Spleen (tissue), 11 donors: ENCODE measurements at regions not wholly inside any gene's neighbourhood (a gene's known extent, or its start where the extent isn't known, plus 50 kb on each side); places are given as distances from the start of the nearest gene placed in this dataset.

Experiments
- DNase-seq: peaks from one replicate; pipeline ENCODE4 v3.0.0-alpha.2; 2020
- H3K27ac ChIP-seq, 8 donors: fragments of 200-600 bp; sonication (generic) in 7 of 8; 1 replicate in 4 of 8; 2 replicates in 4 of 8; pipeline versions ENCODE4 v1.5.0 to v1.8.0; 2016 to 2021; ENCODE audit warnings: inconsistent platforms in 4 of 8, mild to moderate bottlenecking in 4 of 8, moderate library complexity in 1 of 8
- H3K27me3 ChIP-seq, 7 donors: fragments of 200-600 bp; sonication (generic) in 6 of 7; replicated peaks in 1 of 7; 1 replicate in 4 of 7; 2 replicates in 3 of 7; pipeline versions ENCODE4 v1.5.0 to v1.8.0; 2016 to 2021; ENCODE audit warnings: inconsistent platforms in 3 of 7, mild to moderate bottlenecking in 1 of 7
- H3K36me3 ChIP-seq, 6 donors: fragments of 200-600 bp; sonication (generic) in 5 of 6; 1 replicate in 4 of 6; 2 replicates in 2 of 6; pipeline versions ENCODE4 v1.5.0 to v1.8.0; 2016 to 2021; ENCODE audit warnings: inconsistent platforms in 2 of 6
- H3K4me1 ChIP-seq, 6 donors: fragments of 200-600 bp; sonication (generic) in 5 of 6; 1 replicate in 3 of 6; 2 replicates in 3 of 6; pipeline versions ENCODE4 v1.5.0 to v1.8.0; 2016 to 2021; ENCODE audit warnings: inconsistent platforms in 3 of 6
- H3K4me3 ChIP-seq, 8 donors: fragments of 200-600 bp; sonication (generic) in 7 of 8; 1 replicate in 4 of 8; 2 replicates in 4 of 8; pipeline versions ENCODE4 v1.5.0 to v1.8.0; 2016 to 2021; ENCODE audit warnings: inconsistent platforms in 4 of 8, mild to moderate bottlenecking in 4 of 8, moderate library complexity in 2 of 8
- H3K9me3 ChIP-seq, 8 donors: fragments of 200-600 bp; sonication (generic) in 7 of 8; 1 replicate in 4 of 8; 2 replicates in 4 of 8; pipeline versions ENCODE4 v1.5.0 to v1.8.0; 2016 to 2021; ENCODE audit warnings: inconsistent platforms in 4 of 8
- POLR2A ChIP-seq, 3 donors: fragments of 450-650 bp; IDR thresholded peaks; one replicate each; pipeline ENCODE4 v1.5.1; 2017; ENCODE audit warnings: antibody characterized with exemption in 3 of 3, mild to moderate bottlenecking in 1 of 3
- POLR2AphosphoS5 ChIP-seq, 3 donors: sonication (generic); formaldehyde crosslinking; IDR thresholded peaks; one replicate each; pipeline ENCODE4 v1.5.1; 2017; ENCODE audit warnings: antibody characterized with exemption in 3 of 3
- WGBS, 5 donors: extraction: QIAGEN DNeasy Blood & Tissue Kit in 3 of 5; methylation state at CpG; one replicate each; pipeline versions ENCODE4 v1.1.5 to v1.1.7; 2013 to 2018; 5-methylcytosine and 5-hydroxymethylcytosine counted together
- intact Hi-C: fragments of 100-400 bp; cut with DNase I; formaldehyde crosslinking; loops from one replicate; pipeline ENCODE4 v1.15.0; 2023; ENCODE audit warnings: low total_unique reads
- TF ChIP-seq, protein P1 (sequence below), 11 experiments: fragments of 200-600 bp in 7 of 11; fragments of 450-650 bp in 4 of 11; sonication (generic) in 4 of 11; IDR thresholded peaks in 8 of 11; conservative IDR thresholded peaks in 3 of 11; 1 replicate in 7 of 11; 2 replicates in 4 of 11; pipeline versions ENCODE4 v1.4.0 to v1.8.0; 2016 to 2021; ENCODE audit warnings: antibody characterized with exemption in 11 of 11, inconsistent platforms in 4 of 11, mild to moderate bottlenecking in 1 of 11
- donor health status: healthy with polysubstance abuse.
- donor health status: DM: no; HTN: no; CAD: no; lungs with moderate emphysema.
- donor health status: DM: no; HTN: no; CAD: no.
- donor health status: Bipolar disorder and iron deficiency.
- donor health status: healthy.
- donor health status: DM: no; HTN: no; CAD: no.
- donor health status: DM: yes; HTN: yes; CAD: no.

DNA sequence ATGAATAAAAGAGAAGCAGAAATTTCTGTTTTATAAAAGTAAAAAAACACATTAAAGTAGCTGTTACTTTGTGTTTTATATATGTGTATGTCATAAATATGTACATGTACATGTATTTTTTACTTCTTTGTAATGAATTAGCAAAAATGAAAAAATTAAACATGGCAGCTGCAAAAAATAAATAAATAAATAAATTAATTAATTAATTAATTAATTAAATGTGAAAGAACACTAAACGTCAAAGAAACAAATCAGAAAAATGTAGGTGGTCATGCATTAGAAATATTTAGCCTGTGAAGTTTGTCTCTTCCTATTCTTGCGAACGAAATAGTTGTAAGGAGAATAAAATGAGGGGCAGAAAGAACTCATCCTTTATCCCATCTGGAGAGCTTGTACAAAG, 357.0 kb downstream of the ZIC4 start:
- H3K4me3 ChIP-seq: no peak overlapping the region
- no peak overlapping the region for H3K27ac ChIP-seq
- TF ChIP-seq POLR2A (IDR thresholded peaks at IDR 0.05) (no peak), POLR2AphosphoS5 (IDR thresholded peaks at IDR 0.05) (no peak)
- TF ChIP-seq, protein P1, sequence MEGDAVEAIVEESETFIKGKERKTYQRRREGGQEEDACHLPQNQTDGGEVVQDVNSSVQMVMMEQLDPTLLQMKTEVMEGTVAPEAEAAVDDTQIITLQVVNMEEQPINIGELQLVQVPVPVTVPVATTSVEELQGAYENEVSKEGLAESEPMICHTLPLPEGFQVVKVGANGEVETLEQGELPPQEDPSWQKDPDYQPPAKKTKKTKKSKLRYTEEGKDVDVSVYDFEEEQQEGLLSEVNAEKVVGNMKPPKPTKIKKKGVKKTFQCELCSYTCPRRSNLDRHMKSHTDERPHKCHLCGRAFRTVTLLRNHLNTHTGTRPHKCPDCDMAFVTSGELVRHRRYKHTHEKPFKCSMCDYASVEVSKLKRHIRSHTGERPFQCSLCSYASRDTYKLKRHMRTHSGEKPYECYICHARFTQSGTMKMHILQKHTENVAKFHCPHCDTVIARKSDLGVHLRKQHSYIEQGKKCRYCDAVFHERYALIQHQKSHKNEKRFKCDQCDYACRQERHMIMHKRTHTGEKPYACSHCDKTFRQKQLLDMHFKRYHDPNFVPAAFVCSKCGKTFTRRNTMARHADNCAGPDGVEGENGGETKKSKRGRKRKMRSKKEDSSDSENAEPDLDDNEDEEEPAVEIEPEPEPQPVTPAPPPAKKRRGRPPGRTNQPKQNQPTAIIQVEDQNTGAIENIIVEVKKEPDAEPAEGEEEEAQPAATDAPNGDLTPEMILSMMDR (IDR thresholded peaks at IDR 0.05 in 8 of 11, conservative IDR thresholded peaks at IDR 0.05 in 3 of 11): no peak
- no peaks in the 10 kb centered on the region for H3K36me3 ChIP-seq
- H3K4me1 ChIP-seq: no peaks in the 10 kb centered on the region
- WGBS, 5 donors: 85 to 93% (median 90%) methylated on average over 3 of the region's 3 CpGs
- H3K27me3 ChIP-seq: no peaks in the 10 kb centered on the region
- intact Hi-C loops: no loop called here
- peaks cover 0 to 25% (median 17%) of the 10 kb centered on the region in 8 donors for H3K9me3 ChIP-seq
- DNase-seq: no peak

DNA sequence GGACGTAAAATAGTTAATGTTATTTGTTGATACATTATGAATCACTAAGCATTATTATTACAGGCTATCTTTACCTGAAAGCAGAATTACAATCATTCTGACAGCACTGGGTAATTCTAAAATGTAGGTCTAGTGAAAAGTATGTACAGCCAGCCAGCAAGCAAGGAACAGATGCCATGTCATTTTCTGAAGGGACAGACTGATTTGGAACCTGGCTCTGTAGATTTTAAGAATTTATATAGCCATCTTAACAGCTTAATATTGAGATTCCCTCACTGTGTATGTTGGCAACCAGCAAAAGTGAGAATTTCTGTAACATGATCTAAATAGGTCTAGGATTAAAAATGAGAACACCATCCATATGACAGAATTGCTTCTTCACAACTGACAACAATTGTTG, 359.4 kb downstream of the ZIC4 start:
- intact Hi-C loops: no loop called here
- TF ChIP-seq, protein P1 (IDR thresholded peaks at IDR 0.05 in 8 of 11, conservative IDR thresholded peaks at IDR 0.05 in 3 of 11): no peak
- TF ChIP-seq POLR2AphosphoS5 (IDR thresholded peaks at IDR 0.05): no peak
- TF ChIP-seq POLR2A (IDR thresholded peaks at IDR 0.05): no peak
- 88 to 98% (median 93%) methylated on average over 1 of the region's 1 CpG for WGBS, 5 donors
- Histone ChIP-seq H3K27ac (no peak overlapping the region), H3K4me1 (no peaks in the 10 kb centered on the region), H3K9me3 (peaks cover 0 to 12% (median 0%) of the 10 kb centered on the region in 8 donors), H3K27me3 (no peaks in the 10 kb centered on the region), H3K4me3 (no peak overlapping the region), H3K36me3 (no peaks in the 10 kb centered on the region)
- no peak for DNase-seq

GRCh38 chr3:147038481-147038880, 367.9 kb downstream of the ZIC4 start:
- peaks cover 0 to 30% (median 22%) of the 10 kb centered on the region in 8 donors for H3K9me3 ChIP-seq
- H3K4me1 ChIP-seq: no peaks in the 10 kb centered on the region
- WGBS, 5 donors: 46 to 67% (median 61%) methylated on average over 1 of the region's 1 CpG
- no peak overlapping the region for H3K27ac ChIP-seq
- no peaks in the 10 kb centered on the region for H3K36me3 ChIP-seq
- TF ChIP-seq, protein P1 (IDR thresholded peaks at IDR 0.05 in 8 of 11, conservative IDR thresholded peaks at IDR 0.05 in 3 of 11): no peak
- TF ChIP-seq POLR2A (IDR thresholded peaks at IDR 0.05) (no peak), POLR2AphosphoS5 (IDR thresholded peaks at IDR 0.05) (no peak)
- no peak for DNase-seq
- H3K27me3 ChIP-seq: no peaks in the 10 kb centered on the region
- H3K4me3 ChIP-seq: no peak overlapping the region
- intact Hi-C loops: no loop called here

DNA sequence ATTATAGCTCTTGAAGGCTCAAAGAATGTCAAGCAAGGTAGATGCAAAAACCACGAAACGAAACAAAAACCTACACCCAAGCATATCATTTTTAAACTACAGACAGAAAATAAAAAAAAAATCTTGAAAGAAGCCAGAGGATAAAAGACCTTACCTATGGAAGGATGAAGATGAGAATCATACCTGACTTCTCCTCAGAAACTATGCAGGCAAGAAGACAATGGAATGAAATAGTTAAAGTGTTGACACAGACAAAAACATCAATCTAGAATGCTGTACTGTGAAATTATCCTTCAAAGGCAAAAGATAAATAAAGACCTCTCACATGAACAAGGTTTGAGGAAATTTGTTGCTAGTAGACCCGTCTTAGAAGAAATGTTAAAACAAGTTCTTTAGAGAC, 372.0 kb downstream of the ZIC4 start:
- DNase-seq: no peak
- TF ChIP-seq, protein P1 (IDR thresholded peaks at IDR 0.05 in 8 of 11, conservative IDR thresholded peaks at IDR 0.05 in 3 of 11): no peak
- TF ChIP-seq POLR2A (IDR thresholded peaks at IDR 0.05): no peak
- TF ChIP-seq POLR2AphosphoS5 (IDR thresholded peaks at IDR 0.05): no peak

More for the DNA sequence above, 372.0 kb downstream of the ZIC4 start:
- Histone ChIP-seq H3K9me3 (peaks cover 0 to 35% (median 25%) of the 10 kb centered on the region in 8 donors), H3K4me3 (no peak overlapping the region), H3K36me3 (no peaks in the 10 kb centered on the region), H3K27me3 (no peaks in the 10 kb centered on the region), H3K4me1 (no peaks in the 10 kb centered on the region), H3K27ac (no peak overlapping the region)
- WGBS, 5 donors: 75 to 91% (median 83%) methylated on average over 3 of the region's 3 CpGs
- intact Hi-C loops: no loop called here
